ENCODE measurements at regions not wholly inside any gene's neighbourhood (a gene's known extent, or its start where the extent isn't known, plus 50 kb on each side); places are given as distances from the start of the nearest gene placed in this dataset.

DNA sequence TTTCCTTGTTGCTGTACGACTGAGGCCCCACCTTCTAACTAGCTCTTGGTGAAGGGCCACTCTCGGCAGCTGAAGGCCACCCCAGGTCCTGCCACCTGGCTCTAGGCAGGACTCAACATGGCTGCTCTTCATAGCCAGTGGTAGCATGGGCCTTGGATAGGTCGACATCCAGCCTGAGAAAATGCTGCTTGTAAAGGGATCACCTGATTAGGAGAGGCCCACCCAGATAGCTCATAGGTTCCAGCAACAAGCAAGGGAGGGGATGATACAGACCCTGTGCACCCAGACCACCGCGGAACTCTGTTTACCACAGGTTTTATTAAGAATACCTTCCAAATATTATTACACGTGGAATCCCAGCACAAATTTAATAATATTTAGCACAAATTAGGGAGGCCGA is 341.4 kb downstream of the BRD1 start:
- TF ChIP-seq GATA2 (IDR thresholded peaks at IDR 0.05; ENCODE audit: low read depth, low read length) (no peak), GATA3 (IDR thresholded peaks at IDR 0.05; ENCODE audit: low read depth, low read length) (no peak)
